AG09319 (cell line): ENCODE measurements at regions not wholly inside any gene's neighbourhood (a gene's known extent, or its start where the extent isn't known, plus 50 kb on each side); places are given as distances from the start of the nearest gene placed in this dataset.

Experiments
- DNase-seq: peaks from one replicate; pipeline ENCODE4 v3.0.0-alpha.2; 2010; ENCODE audit warnings: low read depth; ENCODE audit errors: extremely low read depth
- TF ChIP-seq, protein P1 (sequence below): IDR thresholded peaks from 2 replicates; pipeline ENCODE4 v1.5.1; 2011; ENCODE audit warnings: low read depth, mild to moderate bottlenecking, inconsistent platforms, low read length, moderate library complexity

DNA sequence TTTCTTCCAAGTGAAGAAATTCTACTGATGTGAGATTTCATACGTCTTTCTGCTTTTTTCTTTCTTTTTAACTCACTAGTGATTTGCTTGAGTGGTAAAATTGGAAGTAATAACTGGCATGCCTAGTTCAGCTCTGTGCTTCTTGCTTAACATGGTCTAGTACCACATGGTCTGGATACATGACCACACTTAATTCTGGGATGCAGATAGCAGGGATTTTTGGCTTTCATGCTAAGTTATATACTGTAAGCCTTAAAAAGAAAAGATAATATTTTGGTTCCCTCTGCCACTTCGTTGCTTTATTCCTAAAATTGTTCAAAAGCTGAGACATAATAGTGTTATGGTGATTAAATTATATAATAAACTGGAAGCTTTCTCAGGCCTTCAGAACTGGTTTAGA lies 174.3 kb downstream of the OXSM start:
- TF ChIP-seq, protein P1, sequence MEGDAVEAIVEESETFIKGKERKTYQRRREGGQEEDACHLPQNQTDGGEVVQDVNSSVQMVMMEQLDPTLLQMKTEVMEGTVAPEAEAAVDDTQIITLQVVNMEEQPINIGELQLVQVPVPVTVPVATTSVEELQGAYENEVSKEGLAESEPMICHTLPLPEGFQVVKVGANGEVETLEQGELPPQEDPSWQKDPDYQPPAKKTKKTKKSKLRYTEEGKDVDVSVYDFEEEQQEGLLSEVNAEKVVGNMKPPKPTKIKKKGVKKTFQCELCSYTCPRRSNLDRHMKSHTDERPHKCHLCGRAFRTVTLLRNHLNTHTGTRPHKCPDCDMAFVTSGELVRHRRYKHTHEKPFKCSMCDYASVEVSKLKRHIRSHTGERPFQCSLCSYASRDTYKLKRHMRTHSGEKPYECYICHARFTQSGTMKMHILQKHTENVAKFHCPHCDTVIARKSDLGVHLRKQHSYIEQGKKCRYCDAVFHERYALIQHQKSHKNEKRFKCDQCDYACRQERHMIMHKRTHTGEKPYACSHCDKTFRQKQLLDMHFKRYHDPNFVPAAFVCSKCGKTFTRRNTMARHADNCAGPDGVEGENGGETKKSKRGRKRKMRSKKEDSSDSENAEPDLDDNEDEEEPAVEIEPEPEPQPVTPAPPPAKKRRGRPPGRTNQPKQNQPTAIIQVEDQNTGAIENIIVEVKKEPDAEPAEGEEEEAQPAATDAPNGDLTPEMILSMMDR: no peak
- DNase-seq: no peak

DNA sequence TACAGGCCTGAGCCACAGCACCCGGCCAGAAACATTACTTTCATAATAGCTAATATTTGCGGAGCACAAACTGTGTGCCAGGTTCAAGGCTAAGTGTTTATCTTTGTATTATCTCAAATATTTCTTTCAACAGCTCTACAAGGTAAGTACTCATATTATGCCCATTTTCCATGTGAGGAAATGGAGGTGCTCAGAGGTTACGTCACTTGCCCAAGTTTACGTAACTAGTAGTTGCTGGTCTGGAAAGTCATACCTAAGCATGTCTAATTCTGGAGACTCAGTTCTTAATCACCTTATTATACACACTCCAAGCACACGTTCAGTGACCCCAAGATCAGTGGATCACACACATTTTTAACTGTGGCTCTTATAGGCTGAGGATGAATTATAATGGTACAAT lies 177.5 kb downstream of the OXSM start:
- TF ChIP-seq, protein P1: no peak
- no peak for DNase-seq

DNA sequence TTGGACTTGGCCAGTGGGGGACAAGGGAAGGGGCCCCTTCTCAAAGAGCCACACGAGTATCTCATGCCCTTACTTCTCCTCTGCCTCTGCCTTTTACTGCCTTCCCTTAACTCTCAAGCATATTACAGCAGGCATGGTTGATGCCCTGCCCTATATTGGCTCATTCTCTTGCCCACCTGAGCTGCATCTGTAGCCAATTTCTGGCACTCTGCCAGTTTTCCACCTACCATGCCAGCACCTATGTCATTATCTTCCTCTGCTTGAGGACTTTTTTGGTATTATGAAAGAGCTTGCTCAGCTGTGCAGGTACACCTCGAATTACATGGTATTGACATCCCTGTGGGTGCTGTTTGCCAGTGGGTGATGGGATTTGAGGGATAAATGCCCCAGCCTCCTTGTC lies 181.8 kb downstream of the OXSM start:
- DNase-seq: no peak
- TF ChIP-seq, protein P1: no peak

DNA sequence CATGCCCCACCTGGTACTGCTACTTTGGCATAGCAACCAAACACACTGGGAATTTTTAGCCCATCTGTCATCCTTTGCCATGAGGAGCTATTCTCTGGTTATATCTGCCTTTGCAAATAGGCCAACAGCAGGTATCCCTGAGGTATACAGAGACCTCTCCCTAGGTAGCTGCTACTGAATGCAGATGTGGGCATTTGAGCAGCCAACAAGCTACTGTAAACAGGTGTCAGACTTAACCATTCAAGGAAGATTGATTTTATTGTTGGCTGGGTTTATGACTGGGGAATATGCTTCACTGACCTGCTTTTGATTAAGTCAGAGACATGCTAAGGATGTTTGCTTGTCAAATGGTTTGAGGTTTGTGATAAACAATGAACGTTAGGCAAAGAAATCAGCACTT lies 183.2 kb downstream of the OXSM start:
- TF ChIP-seq, protein P1: no peak
- DNase-seq: no peak

DNA sequence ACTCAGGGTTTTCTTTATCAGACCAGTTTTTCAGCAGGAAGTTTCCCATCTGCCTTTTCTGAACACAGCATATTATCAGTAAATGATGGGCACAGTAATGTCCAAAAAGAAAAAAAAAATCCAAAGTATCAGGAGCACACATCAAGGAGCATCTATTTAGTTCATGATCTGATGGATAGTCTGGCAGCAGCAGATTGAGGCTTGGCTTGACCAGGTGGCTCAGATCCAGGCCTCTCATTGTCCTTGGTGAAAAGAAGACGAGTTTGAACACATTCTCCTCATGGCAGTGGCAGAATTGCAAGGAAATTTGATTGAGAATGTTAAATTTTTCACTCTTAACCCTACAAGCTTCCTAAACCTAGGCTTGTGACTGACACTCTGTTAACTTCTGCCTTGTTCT lies 192.9 kb downstream of the OXSM start:
- no peak for DNase-seq
- TF ChIP-seq, protein P1: no peak

DNA sequence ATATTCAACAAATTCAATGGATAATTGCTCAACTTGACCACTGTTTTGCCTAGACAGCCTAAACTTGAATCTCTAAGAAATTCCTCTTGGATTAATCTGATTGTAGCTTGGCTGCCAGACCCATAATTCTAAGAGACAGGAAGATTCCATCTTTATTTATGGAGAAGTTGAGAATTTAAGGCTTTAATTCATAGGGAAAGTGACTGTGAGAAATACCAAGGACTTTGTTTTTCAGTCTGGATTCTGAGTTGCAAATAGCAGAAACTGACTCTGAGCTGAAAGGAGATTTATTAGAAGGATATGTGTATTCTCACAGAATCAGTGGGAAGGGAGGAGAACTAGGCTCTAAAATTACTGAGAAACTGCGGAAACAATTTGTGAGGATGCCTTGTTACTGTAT lies 195.7 kb downstream of the OXSM start:
- TF ChIP-seq, protein P1: no peak

DNA sequence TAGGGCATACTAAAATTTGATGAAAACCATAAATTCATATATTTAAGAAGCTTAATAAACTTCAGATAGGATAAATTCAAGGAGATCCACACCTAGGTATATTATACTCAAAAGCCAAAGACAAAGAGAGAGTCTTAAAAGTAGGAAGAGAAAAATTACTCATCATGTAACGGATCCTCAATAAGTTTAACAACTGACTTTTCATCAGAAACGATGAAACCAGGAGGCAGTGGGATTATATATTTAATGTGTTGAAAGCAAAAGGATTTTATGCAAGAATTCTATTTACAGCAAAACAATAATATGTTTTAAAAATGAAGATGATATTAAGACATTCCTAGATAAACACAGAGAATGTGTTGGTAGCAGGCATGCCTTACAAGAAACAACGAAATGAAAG lies 202.7 kb downstream of the OXSM start:
- no peak for DNase-seq
- TF ChIP-seq, protein P1: no peak

More for the DNA sequence above, 195.7 kb downstream of the OXSM start:
- DNase-seq: no peak

DNA sequence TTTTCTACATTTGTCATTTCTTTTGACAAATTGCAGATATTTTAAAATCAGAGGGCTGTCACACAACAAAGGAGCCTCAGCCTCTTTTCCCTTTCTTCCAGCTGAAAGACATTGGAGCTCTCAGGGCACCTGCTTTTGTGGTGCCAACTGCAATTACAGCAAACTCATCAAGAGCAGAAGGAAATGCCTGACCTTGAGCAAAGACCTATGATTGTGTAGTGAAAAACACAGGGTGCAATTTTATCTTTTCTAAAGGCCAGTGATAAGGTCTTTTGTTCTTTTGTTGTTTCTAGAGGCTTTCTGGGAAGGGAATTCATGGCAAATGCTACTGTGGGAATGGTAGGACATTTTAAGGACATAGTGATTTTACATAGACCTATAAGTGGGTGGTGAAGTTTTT lies 214.3 kb downstream of the OXSM start:
- DNase-seq: no peak
- TF ChIP-seq, protein P1: no peak
